HCT116 (cell line): ENCODE measurements at regions not wholly inside any gene's neighbourhood (a gene's known extent, or its start where the extent isn't known, plus 50 kb on each side); places are given as distances from the start of the nearest gene placed in this dataset.

Source experiments
- ATF3 ChIP-seq: IDR thresholded peaks from 2 replicates; pipeline ENCODE4 v1.6.1; 2012
- CTCF ChIP-seq, 3 experiments: fragments of 200-600 bp in 1 of 3; sonication (generic) in 1 of 3; IDR thresholded peaks in 2 of 3; conservative IDR thresholded peaks in 1 of 3; 2 replicates each; pipeline ENCODE4 v1.5.1; 2012 to 2017; ENCODE audit warnings: low read depth in 2 of 3, low read length in 2 of 3, antibody characterized with exemption in 1 of 3, borderline replicate concordance in 1 of 3, control low read depth in 1 of 3, mild to moderate bottlenecking in 1 of 3, mixed read lengths in 1 of 3, mixed run types in 1 of 3, moderate library complexity in 1 of 3; ENCODE audit not compliant: insufficient read depth in 1 of 3
- EZH2 ChIP-seq: fragments of 200-600 bp; sonication (generic); IDR thresholded peaks from 2 replicates; pipeline ENCODE4 v1.6.1; 2017; ENCODE audit warnings: antibody characterized with exemption, mixed run types
- FOSL1 ChIP-seq: IDR thresholded peaks from 2 replicates; pipeline ENCODE4 v1.6.1; 2012; ENCODE audit warnings: low read depth
- JUND ChIP-seq: IDR thresholded peaks from 2 replicates; pipeline ENCODE4 v1.6.1; 2012
- MAX ChIP-seq: IDR thresholded peaks from 2 replicates; pipeline ENCODE4 v1.6.1; 2012
- POLR2A ChIP-seq: IDR thresholded peaks from 2 replicates; pipeline ENCODE4 v1.7.0; 2011; ENCODE audit warnings: borderline replicate concordance; ENCODE audit not compliant: insufficient read depth, insufficient read length; ENCODE audit errors: extremely low read depth
- POLR2AphosphoS5 ChIP-seq: IDR thresholded peaks from 2 replicates; pipeline ENCODE4 v1.6.1; 2011; ENCODE audit warnings: mild to moderate bottlenecking, low read depth, low read length, moderate library complexity
- RAD21 ChIP-seq: IDR thresholded peaks from 2 replicates; pipeline ENCODE4 v1.6.1; 2012; ENCODE audit warnings: low read depth, mild to moderate bottlenecking
- REST ChIP-seq: IDR thresholded peaks from 2 replicates; pipeline ENCODE4 v1.6.1; 2012; ENCODE audit warnings: low read depth
- SIN3A ChIP-seq: IDR thresholded peaks from 2 replicates; pipeline ENCODE4 v1.6.1; 2012; ENCODE audit warnings: low read depth
- SRF ChIP-seq: IDR thresholded peaks from 2 replicates; pipeline ENCODE4 v1.6.1; 2012; ENCODE audit warnings: low read depth
- ZBTB33 ChIP-seq: IDR thresholded peaks from 2 replicates; pipeline ENCODE4 v1.6.1; 2011; ENCODE audit warnings: mild to moderate bottlenecking, low read length, moderate library complexity; ENCODE audit not compliant: insufficient replicate concordance; ENCODE audit errors: extremely low read depth

- TF ChIP-seq POLR2AphosphoS5 (no peak), CTCF (IDR thresholded peaks at IDR 0.05 in 2 of 3, conservative IDR thresholded peaks at IDR 0.05 in 1 of 3; ENCODE audit: borderline replicate concordance in 1 of 3, insufficient read depth in 1 of 3, low read depth in 2 of 3, low read length in 2 of 3) (no peak), EZH2 (no peak), POLR2A (no peak), REST (no peak), RAD21 (no peak), MAX (no peak), JUND (no peak), FOSL1 (no peak), SIN3A (no peak), ATF3 (no peak), ZBTB33 (no peak), SRF (no peak)
These were observed 310.6 kb upstream of the TSHZ3 start for GRCh38 chr19:31659897-31660210.
